Stimulated activated memory B cell treated with anti-CD40 and anti-IgM and Interleukin-4, amounts not matched to agents 10 μg/mL and 1 μg/mL and 100 μg/mL, for 72 hours (primary cell): ENCODE measurements at regions not wholly inside any gene's neighbourhood (a gene's known extent, or its start where the extent isn't known, plus 50 kb on each side); places are given as distances from the start of the nearest gene placed in this dataset.
"Not testable (repeated sequence)": the region's sequence is repeated elsewhere in the genome, so short reads cannot be mapped to it uniquely, and the experiment has no call there.

Experiments
- ATAC-seq: fragments of 150-1000 bp; cut with Tn5 transposase; 2 replicates; pipeline ENCODE4 v1.10.0; 2021
- H3K27ac Mint-ChIP-seq: one replicate; pipeline ENCODE4 v1.8.0; 2022; ENCODE audit warnings: mild to moderate bottlenecking, mixed read lengths
- H3K27me3 Mint-ChIP-seq: one replicate; pipeline ENCODE4 v1.8.0; 2022; ENCODE audit warnings: mixed read lengths
- H3K36me3 Mint-ChIP-seq: one replicate; pipeline ENCODE4 v1.8.0; 2022; ENCODE audit warnings: mixed read lengths
- H3K4me1 Mint-ChIP-seq: one replicate; pipeline ENCODE4 v1.8.0; 2022; ENCODE audit warnings: mixed read lengths
- H3K4me3 Mint-ChIP-seq: one replicate; pipeline ENCODE4 v1.8.0; 2022; ENCODE audit warnings: mild to moderate bottlenecking, moderate library complexity, mixed read lengths
- H3K9me3 Mint-ChIP-seq: one replicate; pipeline ENCODE4 v1.8.0; 2022; ENCODE audit warnings: mixed read lengths

GRCh38 chr6:168851460-168852375, 401.9 kb downstream of the THBS2 start:
- no peak overlapping the region for H3K27ac Mint-ChIP-seq
- no peaks in the 10 kb centered on the region for H3K4me1 Mint-ChIP-seq
- ATAC-seq: no peak
- no peaks in the 10 kb centered on the region for H3K36me3 Mint-ChIP-seq
- no peaks in the 10 kb centered on the region for H3K9me3 Mint-ChIP-seq
- H3K4me3 Mint-ChIP-seq: no peak overlapping the region
- H3K27me3 Mint-ChIP-seq: no peaks in the 10 kb centered on the region

GRCh38 chr6:168850027-168850736, 403.5 kb downstream of the THBS2 start:
- not testable (repeated sequence) for H3K4me1 Mint-ChIP-seq, H3K9me3 Mint-ChIP-seq, ATAC-seq, H3K27me3 Mint-ChIP-seq, H3K4me3 Mint-ChIP-seq, H3K36me3 Mint-ChIP-seq, H3K27ac Mint-ChIP-seq

GRCh38 chr6:168849459-168849858, 404.2 kb downstream of the THBS2 start:
- Mint-ChIP-seq H3K27ac (no peak overlapping the region), H3K36me3 (no peaks in the 10 kb centered on the region), H3K9me3 (no peaks in the 10 kb centered on the region), H3K27me3 (no peaks in the 10 kb centered on the region), H3K4me1 (no peaks in the 10 kb centered on the region), H3K4me3 (no peak overlapping the region)
- no peak for ATAC-seq

GRCh38 chr6:168848797-168849196, 404.8 kb downstream of the THBS2 start:
- H3K9me3 Mint-ChIP-seq: no peaks in the 10 kb centered on the region
- no peaks in the 10 kb centered on the region for H3K27me3 Mint-ChIP-seq
- no peak overlapping the region for H3K4me3 Mint-ChIP-seq
- no peak for ATAC-seq
- H3K27ac Mint-ChIP-seq: no peak overlapping the region
- H3K4me1 Mint-ChIP-seq: no peaks in the 10 kb centered on the region
- no peaks in the 10 kb centered on the region for H3K36me3 Mint-ChIP-seq

- Mint-ChIP-seq H3K27ac (no peak overlapping the region), H3K27me3 (no peaks in the 10 kb centered on the region), H3K4me1 (no peaks in the 10 kb centered on the region), H3K4me3 (no peak overlapping the region), H3K36me3 (no peaks in the 10 kb centered on the region), H3K9me3 (peaks cover 3% of the 10 kb centered on the region)
- ATAC-seq: no peak
These were observed 404.0 kb downstream of the SMOC2 start for GRCh38 chr6:168844821-168845609.

GRCh38 chr6:168842632-168843212, 401.7 kb downstream of the SMOC2 start:
- not testable (repeated sequence) for H3K4me3 Mint-ChIP-seq, H3K27me3 Mint-ChIP-seq, H3K36me3 Mint-ChIP-seq, H3K4me1 Mint-ChIP-seq, ATAC-seq, H3K27ac Mint-ChIP-seq
- peaks cover 13% of the 10 kb centered on the region for H3K9me3 Mint-ChIP-seq

GRCh38 chr6:168841609-168842278, 400.8 kb downstream of the SMOC2 start:
- H3K27me3 Mint-ChIP-seq: no peaks in the 10 kb centered on the region
- no peak overlapping the region for H3K27ac Mint-ChIP-seq
- ATAC-seq: peak; percentile 51
- peaks cover 13% of the 10 kb centered on the region for H3K9me3 Mint-ChIP-seq
- peaks cover 6% of the 10 kb centered on the region for H3K36me3 Mint-ChIP-seq
- no peaks in the 10 kb centered on the region for H3K4me1 Mint-ChIP-seq
- H3K4me3 Mint-ChIP-seq: no peak overlapping the region

- H3K27ac Mint-ChIP-seq, ATAC-seq, H3K27me3 Mint-ChIP-seq, H3K4me1 Mint-ChIP-seq, H3K36me3 Mint-ChIP-seq, H3K4me3 Mint-ChIP-seq: not testable (repeated sequence)
- peaks cover 13% of the 10 kb centered on the region for H3K9me3 Mint-ChIP-seq
These were observed 399.9 kb downstream of the SMOC2 start for GRCh38 chr6:168840932-168841331.

GRCh38 chr6:168840299-168840698, 399.3 kb downstream of the SMOC2 start:
- H3K36me3 Mint-ChIP-seq, H3K27me3 Mint-ChIP-seq, ATAC-seq, H3K4me1 Mint-ChIP-seq, H3K4me3 Mint-ChIP-seq, H3K27ac Mint-ChIP-seq: not testable (repeated sequence)
- peaks cover 13% of the 10 kb centered on the region for H3K9me3 Mint-ChIP-seq

GRCh38 chr6:168838037-168838399, 397.0 kb downstream of the SMOC2 start:
- H3K9me3 Mint-ChIP-seq: peaks cover 13% of the 10 kb centered on the region
- H3K27me3 Mint-ChIP-seq: no peaks in the 10 kb centered on the region
- ATAC-seq: no peak
- H3K4me3 Mint-ChIP-seq: no peak overlapping the region
- peaks cover 6% of the 10 kb centered on the region for H3K36me3 Mint-ChIP-seq
- no peak overlapping the region for H3K27ac Mint-ChIP-seq
- no peaks in the 10 kb centered on the region for H3K4me1 Mint-ChIP-seq

GRCh38 chr6:168837254-168838036, 396.5 kb downstream of the SMOC2 start:
- Mint-ChIP-seq H3K9me3 (peaks cover 13% of the 10 kb centered on the region), H3K27ac (no peak overlapping the region), H3K27me3 (no peaks in the 10 kb centered on the region), H3K4me3 (no peak overlapping the region), H3K36me3 (peaks cover 6% of the 10 kb centered on the region), H3K4me1 (no peaks in the 10 kb centered on the region)
- no peak for ATAC-seq

GRCh38 chr6:168835991-168836390, 395.0 kb downstream of the SMOC2 start:
- H3K27ac Mint-ChIP-seq: no peak overlapping the region
- ATAC-seq: no peak
- H3K9me3 Mint-ChIP-seq: peaks cover 11% of the 10 kb centered on the region

GRCh38 chr6:168834801-168835200, 393.8 kb downstream of the SMOC2 start:
- Mint-ChIP-seq H3K9me3 (peaks cover 10% of the 10 kb centered on the region), H3K27me3 (no peaks in the 10 kb centered on the region), H3K4me3 (no peak overlapping the region), H3K36me3 (peaks cover 6% of the 10 kb centered on the region), H3K4me1 (no peaks in the 10 kb centered on the region), H3K27ac (no peak overlapping the region)
- no peak for ATAC-seq

More at GRCh38 chr6:168835991-168836390, 395.0 kb downstream of the SMOC2 start:
- no peak overlapping the region for H3K4me3 Mint-ChIP-seq
- H3K36me3 Mint-ChIP-seq: peaks cover 6% of the 10 kb centered on the region
- H3K4me1 Mint-ChIP-seq: no peaks in the 10 kb centered on the region
- H3K27me3 Mint-ChIP-seq: no peaks in the 10 kb centered on the region

GRCh38 chr6:168834042-168834587, 393.1 kb downstream of the SMOC2 start:
- Mint-ChIP-seq H3K4me1 (no peaks in the 10 kb centered on the region), H3K27me3 (no peaks in the 10 kb centered on the region), H3K36me3 (no peaks in the 10 kb centered on the region), H3K9me3 (peaks cover 3% of the 10 kb centered on the region), H3K4me3 (no peak overlapping the region), H3K27ac (no peak overlapping the region)
- no peak for ATAC-seq
